ENCODE measurements at regions not wholly inside any gene's neighbourhood (a gene's known extent, or its start where the extent isn't known, plus 50 kb on each side); places are given as distances from the start of the nearest gene placed in this dataset.

- no peak overlapping the region for H3K27ac ChIP-seq (ENCODE audit: low read length)
- no peak overlapping the region for H2AFZ ChIP-seq (ENCODE audit: low read depth, low read length)
- H3K9me2 ChIP-seq (ENCODE audit: insufficient read depth, low read length), result no peaks in the 10 kb centered on the region
- H3K4me2 ChIP-seq (ENCODE audit: low read length), result no peak overlapping the region
- no peak overlapping the region for H3K4me3 ChIP-seq (ENCODE audit: low read length)
- H3K36me3 ChIP-seq (ENCODE audit: insufficient read depth, low read length), result no peaks in the 10 kb centered on the region
- no peaks in the 10 kb centered on the region for H4K20me1 ChIP-seq (ENCODE audit: insufficient read depth)
- no peaks in the 10 kb centered on the region for H3K79me2 ChIP-seq (replicated peaks; ENCODE audit: insufficient read depth, low read length)
- H3F3A ChIP-seq (ENCODE audit: insufficient read depth, low read length, poor library complexity, severe bottlenecking), result no peaks in the 10 kb centered on the region
- TF ChIP-seq EZH2 (IDR thresholded peaks at IDR 0.05; ENCODE audit: borderline replicate concordance, insufficient read depth, low read length, poor library complexity, severe bottlenecking) (no peak), MXI1 (conservative IDR thresholded peaks at IDR 0.05; ENCODE audit: poor library complexity, severe bottlenecking) (no peak), TAF1 (IDR thresholded peaks at IDR 0.05; ENCODE audit: low read depth) (no peak), SMC3 (conservative IDR thresholded peaks at IDR 0.05; ENCODE audit: poor library complexity) (no peak)
- H3K27me3 ChIP-seq (ENCODE audit: insufficient read depth, low read depth, low read length), result no peaks in the 10 kb centered on the region
- no peaks in the 10 kb centered on the region for H3K9me3 ChIP-seq (ENCODE audit: low read length)
- no peak overlapping the region for H3K9ac ChIP-seq (ENCODE audit: low read length)
Observed at GRCh38 chr7:132678656-132679055, 102.4 kb upstream of the PLXNA4 start.

GRCh38 chr7:132677918-132678317 lies 101.6 kb upstream of the PLXNA4 start:
- H3K36me3 ChIP-seq (ENCODE audit: insufficient read depth, low read length), result no peaks in the 10 kb centered on the region
- H4K20me1 ChIP-seq (ENCODE audit: insufficient read depth), result no peaks in the 10 kb centered on the region
- no peaks in the 10 kb centered on the region for H3K9me3 ChIP-seq (ENCODE audit: low read length)
- H3F3A ChIP-seq (ENCODE audit: insufficient read depth, low read length, poor library complexity, severe bottlenecking), result no peaks in the 10 kb centered on the region
- no peak overlapping the region for H3K27ac ChIP-seq (ENCODE audit: low read length)
- no peak overlapping the region for H2AFZ ChIP-seq (ENCODE audit: low read depth, low read length)
- H3K9me2 ChIP-seq (ENCODE audit: insufficient read depth, low read length), result no peaks in the 10 kb centered on the region
- TF ChIP-seq CTCF (IDR thresholded peaks at IDR 0.05; ENCODE audit: poor library complexity, severe bottlenecking), result no peak
- no peak for TF ChIP-seq EP300 (conservative IDR thresholded peaks at IDR 0.05; ENCODE audit: poor library complexity, severe bottlenecking)
- TF ChIP-seq EZH2 (IDR thresholded peaks at IDR 0.05; ENCODE audit: borderline replicate concordance, insufficient read depth, low read length, poor library complexity, severe bottlenecking), result no peak
- TF ChIP-seq RAD21 (conservative IDR thresholded peaks at IDR 0.05), result no peak
- TF ChIP-seq TAF1 (IDR thresholded peaks at IDR 0.05; ENCODE audit: low read depth), result no peak
- H3K9ac ChIP-seq (ENCODE audit: low read length), result no peak overlapping the region
- no peaks in the 10 kb centered on the region for H3K79me2 ChIP-seq (replicated peaks; ENCODE audit: insufficient read depth, low read length)
- H3K4me3 ChIP-seq (ENCODE audit: low read length), result no peak overlapping the region
- no peaks in the 10 kb centered on the region for H3K27me3 ChIP-seq (ENCODE audit: insufficient read depth, low read depth, low read length)
- no peak overlapping the region for H3K4me2 ChIP-seq (ENCODE audit: low read length)

- H2AFZ ChIP-seq (ENCODE audit: low read depth, low read length), result no peak overlapping the region
- H4K20me1 ChIP-seq (ENCODE audit: insufficient read depth), result no peaks in the 10 kb centered on the region
- no peaks in the 10 kb centered on the region for H3K9me2 ChIP-seq (ENCODE audit: insufficient read depth, low read length)
- no peak overlapping the region for H3K4me3 ChIP-seq (ENCODE audit: low read length)
- H3F3A ChIP-seq (ENCODE audit: insufficient read depth, low read length, poor library complexity, severe bottlenecking), result no peaks in the 10 kb centered on the region
- no peaks in the 10 kb centered on the region for H3K9me3 ChIP-seq (ENCODE audit: low read length)
- TF ChIP-seq EZH2 (IDR thresholded peaks at IDR 0.05; ENCODE audit: borderline replicate concordance, insufficient read depth, low read length, poor library complexity, severe bottlenecking), result no peak
- no peak for TF ChIP-seq REST (IDR thresholded peaks at IDR 0.05; ENCODE audit: borderline replicate concordance)
- no peak for TF ChIP-seq TAF1 (IDR thresholded peaks at IDR 0.05; ENCODE audit: low read depth)
- TF ChIP-seq POLR2AphosphoS5 (IDR thresholded peaks at IDR 0.05), result no peak
- TF ChIP-seq RAD21 (conservative IDR thresholded peaks at IDR 0.05), result no peak
- no peak for TF ChIP-seq SMC3 (conservative IDR thresholded peaks at IDR 0.05; ENCODE audit: poor library complexity)
- no peak for TF ChIP-seq MXI1 (conservative IDR thresholded peaks at IDR 0.05; ENCODE audit: poor library complexity, severe bottlenecking)
- TF ChIP-seq EP300 (conservative IDR thresholded peaks at IDR 0.05; ENCODE audit: poor library complexity, severe bottlenecking), result no peak
- TF ChIP-seq CTCF (IDR thresholded peaks at IDR 0.05; ENCODE audit: poor library complexity, severe bottlenecking), result no peak
- no peaks in the 10 kb centered on the region for H3K36me3 ChIP-seq (ENCODE audit: insufficient read depth, low read length)
- H3K4me2 ChIP-seq (ENCODE audit: low read length), result no peak overlapping the region
- no peaks in the 10 kb centered on the region for H3K27me3 ChIP-seq (ENCODE audit: insufficient read depth, low read depth, low read length)
- H3K9ac ChIP-seq (ENCODE audit: low read length), result no peak overlapping the region
- no peak overlapping the region for H3K27ac ChIP-seq (ENCODE audit: low read length)
- H3K79me2 ChIP-seq (replicated peaks; ENCODE audit: insufficient read depth, low read length), result no peaks in the 10 kb centered on the region
Observed at GRCh38 chr7:132672200-132672990, 96.1 kb upstream of the PLXNA4 start.

Measured in neural cell (in vitro differentiated cells).